ENCODE measurements at regions not wholly inside any gene's neighbourhood (a gene's known extent, or its start where the extent isn't known, plus 50 kb on each side); places are given as distances from the start of the nearest gene placed in this dataset.

DNA sequence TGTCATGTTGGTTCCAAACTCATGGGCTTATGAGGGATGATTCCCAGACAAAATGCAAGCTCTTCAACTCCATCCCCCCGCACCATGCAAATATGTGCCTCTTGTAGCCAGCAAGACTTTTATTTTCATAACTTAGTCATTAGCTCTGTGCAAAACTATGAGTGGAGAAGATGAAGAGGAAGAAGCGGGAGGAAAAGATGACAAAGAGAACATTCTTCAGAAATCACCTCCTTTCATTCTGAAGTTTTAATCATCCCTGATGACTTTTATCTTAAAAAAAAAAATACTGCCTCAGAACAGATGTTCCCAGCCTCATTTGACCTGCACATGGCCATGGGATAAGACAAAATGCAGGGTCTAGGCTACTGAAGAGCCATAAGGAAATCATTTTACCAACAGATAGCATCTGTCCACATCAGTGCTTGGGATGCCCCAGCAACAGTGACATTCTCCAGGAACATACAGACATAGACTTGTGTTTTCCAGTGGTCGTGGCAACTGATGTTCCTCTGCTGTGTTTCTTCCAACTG, 145.5 kb downstream of the WNT5A start:
- no peak for DNase-seq (ENCODE audit: low spot score)

DNA sequence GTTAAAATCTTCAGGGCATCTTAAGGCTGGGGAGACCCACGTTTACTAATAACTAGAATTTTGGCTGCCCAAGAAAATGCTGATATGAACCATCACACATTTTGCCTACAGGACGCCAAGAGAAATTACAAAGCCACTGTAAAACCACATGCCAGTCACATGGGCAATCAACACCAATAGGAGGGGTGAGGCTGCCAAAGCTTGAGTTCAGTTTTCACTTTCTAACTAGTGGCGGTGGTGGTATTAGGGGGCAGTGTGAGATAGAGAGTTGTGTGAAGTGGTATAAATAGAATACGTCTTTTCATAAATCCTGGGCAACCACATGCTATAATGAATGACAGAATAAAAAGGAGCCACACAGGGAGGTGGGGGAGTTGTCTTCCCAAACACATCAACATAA, 147.3 kb downstream of the WNT5A start:
- DNase-seq (ENCODE audit: low spot score) = no peak

DNA sequence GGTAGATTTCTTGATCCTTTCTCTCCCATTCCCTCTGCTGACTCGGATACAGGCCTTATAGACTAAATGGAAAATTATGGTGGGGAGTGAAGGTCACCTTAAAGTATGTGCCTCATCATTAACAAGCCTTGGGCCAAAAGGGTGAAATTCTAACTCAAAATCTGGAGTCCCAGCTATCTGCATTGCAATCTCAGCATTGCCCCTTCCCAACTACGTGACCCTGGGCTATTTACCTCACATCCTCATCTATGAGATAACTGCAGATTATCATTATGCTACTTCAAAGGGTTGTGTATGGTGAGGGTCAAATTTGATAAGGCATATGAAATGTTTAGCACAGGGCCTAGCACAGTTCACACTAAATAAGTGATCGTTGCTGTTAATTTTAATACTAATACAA, 147.7 kb downstream of the WNT5A start:
- DNase-seq (ENCODE audit: low spot score) = no peak

DNA sequence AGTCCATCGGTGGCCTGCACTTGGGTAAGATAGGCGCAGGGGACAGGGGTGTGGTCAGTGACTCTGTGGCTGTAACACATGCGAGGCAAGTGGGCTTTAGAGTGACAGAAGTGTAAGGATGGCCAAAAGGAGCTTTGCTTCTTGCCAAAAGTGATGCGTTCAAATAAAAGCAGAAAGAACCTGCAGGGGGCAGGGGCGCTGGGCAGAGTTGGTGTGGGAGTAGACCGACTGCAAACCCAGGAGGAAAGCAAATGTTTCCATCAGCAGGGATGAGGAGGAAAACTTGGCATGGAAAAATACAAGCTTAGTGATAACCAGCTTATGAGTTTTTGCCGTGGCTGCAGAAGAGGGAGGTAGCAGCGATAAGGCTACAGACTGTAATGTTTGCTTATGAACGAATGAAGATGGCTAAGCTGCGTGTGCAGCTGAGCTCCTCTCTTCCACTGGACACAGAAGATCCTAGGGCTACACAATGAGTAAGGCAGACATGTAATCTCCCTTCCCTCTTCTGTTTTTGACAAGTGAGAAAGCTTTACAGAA, 149.4 kb downstream of the WNT5A start:
- DNase-seq (ENCODE audit: low spot score) = no peak

DNA sequence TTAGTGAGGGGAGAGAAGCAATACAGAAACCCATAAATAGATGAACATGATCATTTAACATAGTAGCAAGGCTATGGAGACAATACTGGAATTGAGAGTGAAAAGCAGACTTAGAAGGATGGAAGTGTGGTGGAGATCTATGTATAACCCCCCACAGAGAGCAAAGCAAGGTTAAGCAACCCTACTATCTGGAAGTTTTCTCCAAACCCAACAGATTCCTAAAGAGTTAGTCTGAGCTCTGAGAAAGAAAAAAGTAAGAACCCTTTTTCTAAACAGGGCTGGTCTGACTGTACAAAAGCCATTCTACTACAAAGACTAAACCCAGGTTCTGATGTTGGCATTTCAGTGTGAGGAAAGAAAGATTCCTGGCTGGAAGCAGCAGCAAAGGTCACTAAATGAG, 153.2 kb downstream of the WNT5A start:
- DNase-seq (ENCODE audit: low spot score) = no peak

DNA sequence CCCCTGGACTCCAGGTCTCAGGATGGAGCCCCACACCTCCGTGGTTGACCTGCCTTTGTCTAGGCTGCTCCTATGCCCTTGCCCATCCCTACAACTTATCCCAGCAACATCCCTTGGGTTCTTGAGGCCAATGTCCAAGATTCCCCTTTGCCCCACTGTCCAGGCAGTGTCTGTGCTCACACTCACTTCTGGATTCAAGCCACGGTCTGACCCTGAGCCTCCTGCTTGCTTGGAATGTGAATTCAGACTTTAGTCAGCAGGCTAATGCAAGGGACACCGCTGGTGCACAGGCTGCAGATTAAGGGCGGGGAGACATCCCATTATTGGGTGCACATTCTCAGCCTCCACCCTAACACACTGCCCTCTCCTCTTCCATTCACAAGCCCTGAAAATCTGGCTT, 154.1 kb downstream of the WNT5A start:
- DNase-seq (ENCODE audit: low spot score) = no peak

DNA sequence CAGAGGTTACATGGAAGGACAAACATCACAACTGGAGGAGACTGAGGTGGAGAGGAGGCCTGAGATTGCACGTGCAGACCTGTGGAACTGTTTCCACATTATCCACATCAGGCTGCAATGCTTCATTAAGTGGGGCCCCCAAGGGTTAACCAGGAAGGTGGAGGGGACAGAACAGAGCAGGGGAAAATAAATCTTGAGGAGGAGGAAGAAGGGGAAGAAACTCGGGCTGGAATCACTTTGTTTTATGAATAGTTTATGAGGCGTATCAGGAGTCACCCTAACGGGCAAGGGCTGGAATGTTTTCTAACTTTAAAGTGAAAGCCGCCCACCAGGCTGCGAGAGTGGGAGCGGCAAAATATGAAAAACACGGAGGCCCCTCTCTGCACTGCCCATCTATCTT, 154.9 kb downstream of the WNT5A start:
- no peak for DNase-seq (ENCODE audit: low spot score)

DNA sequence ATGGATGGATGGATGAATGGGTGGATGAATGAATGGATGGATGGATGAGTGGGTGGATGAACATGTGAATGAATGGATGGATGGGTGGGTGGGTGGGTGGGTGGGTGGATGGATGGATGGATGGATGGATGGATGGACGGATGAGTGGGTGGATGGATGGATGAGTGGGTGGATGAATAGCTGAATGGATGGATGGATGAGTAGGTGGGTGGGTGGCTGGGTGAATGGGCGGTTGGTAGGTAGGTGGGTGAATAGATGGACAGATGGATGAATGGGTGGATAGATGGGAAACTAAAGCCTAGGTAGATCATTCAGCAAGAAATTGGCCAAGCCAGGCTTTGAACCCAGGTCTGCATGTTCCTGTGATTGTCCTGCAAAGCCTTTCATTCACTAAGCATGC, 155.6 kb downstream of the WNT5A start:
- DNase-seq (ENCODE audit: low spot score) = no peak

DNA sequence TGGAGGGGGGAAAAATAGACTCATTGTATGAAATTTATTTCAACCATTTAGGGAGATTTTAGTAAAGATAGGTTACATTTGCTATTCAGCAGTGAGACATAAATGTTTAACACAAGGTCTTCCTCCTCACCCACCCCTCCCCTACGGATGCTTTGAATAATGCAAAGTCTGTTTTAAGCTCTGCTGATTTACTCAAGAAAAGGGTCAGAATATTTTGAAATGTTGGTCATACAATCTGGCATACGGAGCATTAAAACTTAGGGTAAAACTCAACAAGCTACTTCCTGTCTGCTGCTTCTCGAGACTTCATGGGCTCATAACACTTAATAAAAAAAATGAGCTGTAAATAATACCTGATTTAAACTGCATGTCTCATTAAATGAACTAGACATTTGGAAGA, 156.3 kb downstream of the WNT5A start:
- DNase-seq (ENCODE audit: low spot score) = no peak

DNA sequence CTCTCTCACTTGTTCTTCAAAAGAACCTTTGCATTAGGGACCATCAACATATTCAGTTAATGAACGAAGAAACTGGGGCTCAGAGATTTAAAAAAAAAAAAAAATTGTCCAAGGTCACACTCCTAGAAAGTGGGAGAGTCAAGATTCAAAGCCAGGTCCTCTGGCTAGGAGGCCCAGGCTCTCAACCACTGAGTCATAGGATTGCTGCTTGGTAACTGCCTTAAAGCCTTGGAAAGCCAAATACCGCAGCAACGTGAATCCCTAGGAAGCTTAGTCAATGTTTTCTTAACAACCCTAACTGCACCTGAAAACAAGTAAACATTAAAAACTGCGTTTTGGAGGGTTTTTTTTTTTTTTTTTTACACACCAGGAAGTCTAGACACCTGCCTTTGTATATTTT, 156.8 kb downstream of the WNT5A start:
- no peak for DNase-seq (ENCODE audit: low spot score)

DNA sequence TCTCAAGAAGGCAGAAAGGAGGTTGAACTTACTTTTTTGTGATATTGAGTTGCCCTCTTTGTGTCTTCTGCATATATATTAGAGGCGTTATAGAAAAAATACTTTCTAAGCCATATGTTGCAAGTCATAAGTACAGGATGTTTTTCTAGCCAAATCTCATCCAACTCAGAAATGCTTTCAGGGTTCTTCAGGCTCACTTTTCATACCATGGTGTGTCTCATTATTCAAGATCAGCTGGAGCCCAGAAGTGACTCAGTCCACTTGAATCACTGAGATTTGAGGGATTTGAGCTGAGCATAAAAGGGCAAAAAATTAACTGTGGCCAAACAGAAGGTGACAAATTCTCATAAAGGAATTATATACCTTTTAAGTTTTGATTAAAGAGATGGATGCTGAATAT, 157.3 kb downstream of the WNT5A start:
- no peak for DNase-seq (ENCODE audit: low spot score)

DNA sequence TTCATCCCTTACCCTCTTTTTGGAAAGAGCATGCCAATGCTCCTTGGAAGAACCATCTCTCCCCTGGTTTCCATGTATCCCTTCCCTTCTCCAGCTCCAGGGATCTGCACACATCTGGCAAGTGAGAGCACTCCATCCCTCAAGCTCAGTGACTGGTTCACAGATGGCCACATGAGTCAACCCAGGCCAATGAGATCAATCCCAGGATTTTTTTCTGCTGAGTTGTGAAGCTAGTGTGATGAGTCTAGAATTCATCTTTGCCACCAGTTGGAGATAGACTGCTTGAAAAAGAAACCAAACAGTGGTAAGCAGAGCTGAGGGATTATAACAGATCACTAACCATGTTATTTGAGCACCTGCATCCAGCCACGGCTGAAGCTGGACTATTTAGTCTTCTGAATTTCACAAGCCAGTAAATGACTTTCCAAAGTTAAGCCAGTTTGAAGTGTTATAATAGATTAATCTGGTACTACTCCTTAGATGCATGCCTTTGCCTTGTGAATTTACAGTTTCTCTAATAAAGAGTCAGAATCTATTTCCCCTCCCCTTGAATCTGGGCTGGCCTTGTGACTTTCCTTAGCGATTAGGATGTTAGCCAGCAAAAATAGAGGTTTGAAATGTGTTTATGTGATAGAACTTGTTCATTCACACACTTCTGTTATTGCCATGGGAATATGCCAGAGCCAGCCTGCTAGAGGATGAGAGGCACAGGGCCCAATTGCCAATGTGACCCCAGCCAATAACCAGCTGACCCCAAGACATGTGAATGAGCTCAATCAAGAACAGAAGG, 159.8 kb downstream of the WNT5A start:
- DNase-seq (ENCODE audit: low spot score) = no peak

DNA sequence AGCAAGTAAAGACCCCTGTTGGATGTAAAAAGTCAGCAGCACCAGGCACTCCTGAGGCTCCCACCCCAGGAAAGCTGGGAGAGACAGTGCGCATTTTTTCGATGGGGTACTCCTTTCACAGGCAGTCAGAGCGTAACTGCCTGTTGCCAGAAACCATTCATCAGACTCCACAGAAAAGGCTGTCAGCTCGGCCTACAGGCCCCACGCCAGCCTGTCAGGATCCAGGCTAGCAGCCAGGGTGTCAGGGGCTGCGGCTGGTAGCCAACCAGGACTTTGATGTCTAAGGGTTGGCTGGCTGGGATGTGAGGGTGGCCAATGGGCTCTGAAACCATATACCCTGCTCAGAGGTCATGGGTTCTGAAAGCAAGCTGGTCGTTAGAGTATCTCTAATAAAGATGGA, 164.5 kb downstream of the WNT5A start:
- DNase-seq (ENCODE audit: low spot score) = no peak

DNA sequence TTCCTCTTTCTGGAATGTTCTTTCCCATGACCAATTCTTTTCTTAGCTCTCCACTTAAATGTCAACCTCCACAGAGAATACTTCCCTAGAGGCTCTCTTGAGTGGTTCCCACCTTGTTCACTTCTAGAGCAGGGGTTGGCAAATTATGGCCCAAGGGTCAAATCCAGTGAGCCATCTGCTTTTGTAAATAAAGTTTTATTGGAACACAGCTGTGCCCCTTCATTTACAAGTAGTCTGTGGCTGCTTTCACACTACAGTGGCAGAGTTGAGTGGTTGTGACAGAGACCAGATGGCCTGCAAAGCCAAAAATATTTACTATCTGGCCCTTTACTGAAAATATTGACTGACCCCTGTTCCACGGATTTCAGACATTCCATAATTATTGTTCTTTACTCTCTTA, 166.2 kb downstream of the WNT5A start:
- DNase-seq (ENCODE audit: low spot score) = no peak

DNA sequence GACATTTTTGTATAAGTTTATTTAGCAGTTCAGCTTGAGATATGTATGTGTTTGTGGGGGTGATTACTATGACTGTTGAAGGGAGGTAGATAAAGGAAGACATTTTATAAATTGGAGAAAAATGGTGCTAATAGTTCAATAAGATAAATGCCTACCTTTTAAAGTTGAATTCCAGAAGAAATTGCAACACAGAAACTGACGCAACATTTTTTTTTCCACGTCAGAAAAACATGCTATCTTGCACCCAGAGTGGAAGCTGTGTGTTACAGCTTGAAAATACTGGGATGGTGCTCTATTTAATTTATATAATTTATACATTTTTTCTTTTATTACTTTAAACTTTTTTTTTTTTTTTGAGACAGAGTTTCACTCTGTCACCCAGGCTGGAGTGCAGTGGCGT, 171.7 kb downstream of the WNT5A start:
- no peak for DNase-seq (ENCODE audit: low spot score)

DNA sequence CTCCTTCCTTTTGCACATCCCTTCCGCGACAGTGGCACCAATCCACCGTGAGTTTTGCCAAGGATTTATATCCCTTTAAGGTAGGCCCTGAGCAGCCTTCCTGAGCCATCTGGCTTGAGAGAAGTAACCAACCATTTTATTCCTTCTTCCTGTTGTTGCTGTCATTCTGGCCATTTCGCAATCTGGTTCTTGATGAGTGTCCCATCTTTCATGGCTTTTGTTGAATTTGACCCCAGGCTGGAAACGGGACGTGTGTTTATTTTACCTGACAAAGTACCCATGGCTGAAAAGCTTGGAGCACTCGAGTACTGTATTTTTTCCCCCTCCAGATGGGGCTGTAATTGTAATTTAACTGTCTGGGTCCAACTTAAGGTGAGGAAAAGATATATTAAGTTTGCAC, 173.4 kb downstream of the WNT5A start:
- no peak for DNase-seq (ENCODE audit: low spot score)

DNA sequence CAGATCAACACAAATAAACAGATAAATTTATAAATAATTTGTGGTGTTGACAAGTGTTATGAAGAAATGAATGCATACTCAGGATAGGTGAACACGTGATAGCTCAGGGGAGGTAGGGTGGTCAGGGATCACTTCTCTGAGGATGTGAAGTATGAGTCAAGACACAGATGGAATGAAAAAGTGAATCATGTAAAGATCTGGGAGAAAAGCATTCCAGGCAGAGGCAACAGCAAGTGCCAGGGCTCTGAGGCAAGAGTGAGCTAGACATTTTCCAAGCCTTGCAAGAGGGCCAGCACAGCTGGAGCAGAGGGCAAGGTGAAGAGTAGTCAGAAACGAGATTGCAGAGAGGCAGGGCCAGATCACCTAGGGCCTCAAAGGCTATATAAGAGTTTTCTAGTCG, 177.8 kb downstream of the WNT5A start:
- no peak for DNase-seq (ENCODE audit: low spot score)

DNA sequence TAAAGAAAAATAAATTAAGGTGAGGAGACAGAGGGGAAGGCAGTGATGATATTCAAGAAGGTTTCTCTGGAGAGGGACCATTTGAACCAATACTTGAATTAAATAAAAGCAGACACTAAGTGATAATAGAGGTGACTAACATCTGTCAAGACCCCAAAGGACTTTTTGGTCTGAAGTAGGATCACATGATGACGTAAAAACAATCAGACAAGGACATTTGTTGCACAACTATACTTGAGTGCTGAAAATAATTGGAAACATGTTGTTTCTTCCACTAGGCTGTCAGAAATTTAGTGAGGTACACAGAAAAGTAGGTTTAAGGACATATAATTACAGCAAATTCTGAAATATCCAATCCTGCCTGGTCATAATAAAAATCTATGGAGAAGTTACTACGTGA, 179.5 kb downstream of the WNT5A start:
- no peak for DNase-seq (ENCODE audit: low spot score)

DNA sequence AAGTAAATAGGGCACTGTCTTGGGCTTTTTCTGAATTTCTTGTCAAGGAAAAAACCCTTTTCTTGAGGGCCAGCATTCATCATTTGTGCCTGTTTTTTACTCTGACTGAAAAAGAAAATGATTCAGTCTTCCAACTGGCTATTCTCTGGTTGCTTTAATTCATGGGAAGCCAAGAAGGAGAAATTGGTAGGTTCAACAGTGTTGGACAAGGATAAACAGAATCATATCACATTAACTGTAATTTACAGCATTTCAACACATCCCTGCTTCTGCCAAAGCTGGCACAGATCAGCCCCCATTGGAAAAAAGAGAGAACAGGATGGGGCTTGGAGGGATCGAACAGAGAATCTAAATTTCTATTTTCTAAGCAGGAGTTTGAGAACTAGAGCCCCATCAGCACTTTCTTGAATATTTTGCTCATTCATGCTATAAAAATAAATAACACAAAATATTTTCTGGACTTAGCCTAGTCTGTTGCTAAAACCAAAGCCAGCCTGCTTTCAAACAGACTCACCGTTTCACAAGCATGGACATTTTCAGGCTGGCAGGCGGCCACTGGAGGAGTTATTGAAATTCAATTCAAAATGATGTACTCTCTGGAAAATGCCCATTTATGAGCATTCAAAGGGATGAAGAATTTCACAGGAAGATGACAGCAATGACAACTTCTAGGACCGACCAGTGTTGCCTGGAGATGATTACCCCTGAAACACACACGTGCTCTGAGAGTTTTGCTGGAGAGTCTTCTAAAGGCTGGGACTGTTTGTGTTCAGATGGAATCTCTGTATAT, 181.2 kb downstream of the WNT5A start:
- DNase-seq (ENCODE audit: low spot score) = no peak

DNA sequence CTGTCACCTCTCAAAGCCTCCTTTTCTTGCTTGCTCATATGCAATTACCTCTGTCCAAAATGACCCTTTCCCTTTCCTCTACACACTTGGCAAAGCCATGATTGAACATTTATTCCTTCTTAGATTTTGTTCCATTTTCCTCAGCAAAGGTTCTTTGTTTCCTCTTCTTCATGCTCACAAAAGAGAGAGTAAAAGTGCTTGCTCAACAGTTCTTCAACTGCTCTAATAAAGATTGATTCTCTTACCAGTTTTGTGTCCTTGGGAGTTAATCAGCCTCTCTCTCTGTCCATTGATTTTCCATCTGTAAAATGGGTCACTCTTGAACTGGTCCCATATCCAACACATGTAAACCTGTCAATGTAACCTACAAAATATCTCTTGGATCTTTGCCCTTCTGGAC, 186.4 kb downstream of the WNT5A start:
- DNase-seq (ENCODE audit: low spot score) = no peak

DNA sequence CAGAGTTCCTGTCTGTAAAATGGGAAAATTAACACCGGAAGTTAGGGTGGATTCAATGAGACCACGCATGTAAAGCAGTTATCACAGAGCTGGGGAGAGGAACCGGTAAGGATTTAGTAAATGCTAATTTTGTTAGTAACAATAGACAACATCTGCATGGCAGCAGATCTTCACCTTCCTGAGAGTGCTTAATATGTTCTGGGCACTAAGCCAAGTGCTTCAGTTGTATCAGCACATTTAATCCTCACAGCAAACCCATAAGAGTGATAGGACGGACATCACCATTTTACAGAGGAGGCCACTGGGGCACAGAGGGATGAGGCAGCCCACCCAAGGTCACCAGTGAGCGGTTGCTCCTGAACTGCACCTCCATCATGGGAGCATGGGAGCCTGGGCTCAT, 189.4 kb downstream of the WNT5A start:
- no peak for DNase-seq (ENCODE audit: low spot score)

DNA sequence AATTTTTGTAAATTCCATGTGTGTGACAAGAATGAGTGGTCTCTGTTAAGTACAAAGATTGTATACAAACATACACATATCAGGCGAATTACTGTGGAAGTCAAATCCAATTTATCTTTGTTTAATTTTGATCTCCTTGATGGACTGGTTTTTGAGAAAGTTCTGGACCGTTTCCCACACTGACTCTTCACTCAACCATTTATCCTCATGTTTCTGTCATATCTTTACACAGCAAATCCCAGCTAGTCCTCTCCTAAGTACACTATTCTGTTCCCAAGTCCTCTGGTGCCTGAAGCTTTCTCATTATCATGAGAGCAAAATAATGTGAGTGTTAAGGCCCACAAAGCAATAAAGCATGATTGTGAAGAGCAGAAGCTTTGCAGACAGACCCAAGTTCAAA, 189.9 kb downstream of the WNT5A start:
- no peak for DNase-seq (ENCODE audit: low spot score)

DNA sequence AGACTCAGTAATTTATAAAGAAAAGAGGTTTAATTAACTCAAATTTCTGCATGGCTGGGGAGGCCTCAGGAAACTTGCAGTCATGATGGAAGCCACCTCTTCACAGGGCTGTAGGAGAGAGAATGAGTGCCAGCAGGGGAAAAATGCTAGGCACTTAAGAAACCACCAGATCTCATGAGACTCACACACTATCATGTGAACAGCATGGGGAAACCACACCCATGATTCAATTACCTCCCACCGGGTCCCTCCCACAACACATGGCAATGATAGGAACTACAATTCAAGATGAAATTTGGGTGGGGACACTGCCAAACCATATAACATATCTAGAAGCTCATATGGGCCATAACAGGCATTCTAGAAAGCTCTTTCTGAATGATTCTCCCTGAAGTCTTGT, 190.3 kb downstream of the WNT5A start:
- DNase-seq (ENCODE audit: low spot score) = no peak

Measured in COLO829 (cell line).